ENCODE measurements at regions not wholly inside any gene's neighbourhood (a gene's known extent, or its start where the extent isn't known, plus 50 kb on each side); places are given as distances from the start of the nearest gene placed in this dataset.
A peak's percentile ranks its signal among the peaks of the same experiment; 100 is the strongest.

DNA sequence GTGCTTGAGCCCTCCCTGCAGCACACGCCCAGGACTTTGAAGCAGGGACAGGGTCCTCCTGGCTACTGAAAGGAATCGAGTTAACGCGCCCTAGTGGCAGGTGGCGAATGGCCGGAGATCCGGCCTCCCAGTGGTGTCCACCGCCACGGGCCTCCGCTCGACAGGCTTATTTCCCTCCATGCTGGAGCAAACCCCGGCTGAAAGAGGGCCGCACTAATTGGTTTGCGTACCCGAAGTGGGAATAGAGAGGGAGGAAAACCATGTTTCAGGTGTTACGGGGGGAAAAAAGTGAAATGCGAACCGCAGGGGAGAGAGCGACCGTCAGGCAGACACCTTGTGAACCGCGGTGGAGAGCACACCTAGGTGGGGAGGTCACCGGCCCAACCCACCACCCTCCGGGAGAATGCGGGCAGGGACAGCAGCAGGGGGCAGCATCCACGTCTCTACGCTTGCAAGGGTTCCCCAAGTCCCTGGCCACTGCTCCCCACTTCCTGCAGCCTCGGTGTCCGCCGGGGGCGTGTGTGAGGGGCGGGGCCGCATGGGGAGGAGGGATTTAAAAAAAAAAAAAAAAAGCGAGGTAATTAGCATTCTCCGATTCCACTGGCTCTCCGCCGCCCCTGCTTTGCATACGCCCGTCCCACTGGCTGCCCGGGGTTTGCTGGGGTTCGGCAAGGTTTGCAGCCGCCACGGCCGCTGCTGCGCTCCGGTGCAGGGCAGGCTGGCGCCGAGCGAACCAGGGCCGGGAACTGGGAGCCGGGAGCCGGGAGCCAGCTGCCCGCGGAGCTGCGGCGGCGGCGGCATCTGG lies 224.6 kb upstream of the CRY1 start (continued):
- TF ChIP-seq, protein P1, sequence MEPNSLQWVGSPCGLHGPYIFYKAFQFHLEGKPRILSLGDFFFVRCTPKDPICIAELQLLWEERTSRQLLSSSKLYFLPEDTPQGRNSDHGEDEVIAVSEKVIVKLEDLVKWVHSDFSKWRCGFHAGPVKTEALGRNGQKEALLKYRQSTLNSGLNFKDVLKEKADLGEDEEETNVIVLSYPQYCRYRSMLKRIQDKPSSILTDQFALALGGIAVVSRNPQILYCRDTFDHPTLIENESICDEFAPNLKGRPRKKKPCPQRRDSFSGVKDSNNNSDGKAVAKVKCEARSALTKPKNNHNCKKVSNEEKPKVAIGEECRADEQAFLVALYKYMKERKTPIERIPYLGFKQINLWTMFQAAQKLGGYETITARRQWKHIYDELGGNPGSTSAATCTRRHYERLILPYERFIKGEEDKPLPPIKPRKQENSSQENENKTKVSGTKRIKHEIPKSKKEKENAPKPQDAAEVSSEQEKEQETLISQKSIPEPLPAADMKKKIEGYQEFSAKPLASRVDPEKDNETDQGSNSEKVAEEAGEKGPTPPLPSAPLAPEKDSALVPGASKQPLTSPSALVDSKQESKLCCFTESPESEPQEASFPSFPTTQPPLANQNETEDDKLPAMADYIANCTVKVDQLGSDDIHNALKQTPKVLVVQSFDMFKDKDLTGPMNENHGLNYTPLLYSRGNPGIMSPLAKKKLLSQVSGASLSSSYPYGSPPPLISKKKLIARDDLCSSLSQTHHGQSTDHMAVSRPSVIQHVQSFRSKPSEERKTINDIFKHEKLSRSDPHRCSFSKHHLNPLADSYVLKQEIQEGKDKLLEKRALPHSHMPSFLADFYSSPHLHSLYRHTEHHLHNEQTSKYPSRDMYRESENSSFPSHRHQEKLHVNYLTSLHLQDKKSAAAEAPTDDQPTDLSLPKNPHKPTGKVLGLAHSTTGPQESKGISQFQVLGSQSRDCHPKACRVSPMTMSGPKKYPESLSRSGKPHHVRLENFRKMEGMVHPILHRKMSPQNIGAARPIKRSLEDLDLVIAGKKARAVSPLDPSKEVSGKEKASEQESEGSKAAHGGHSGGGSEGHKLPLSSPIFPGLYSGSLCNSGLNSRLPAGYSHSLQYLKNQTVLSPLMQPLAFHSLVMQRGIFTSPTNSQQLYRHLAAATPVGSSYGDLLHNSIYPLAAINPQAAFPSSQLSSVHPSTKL (CRISPR knock-in tag; IDR thresholded peaks at IDR 0.05) = 0 out of 2 replicates have a peak, but pooled peaks have one; percentile 9
- TF ChIP-seq ZNF543 (CRISPR knock-in tag; IDR thresholded peaks at IDR 0.05) (no peak), SRF (IDR thresholded peaks at IDR 0.05; ENCODE audit: low read depth, low read length) (no peak), MYC (CRISPR knock-in tag; IDR thresholded peaks at IDR 0.05; ENCODE audit: borderline replicate concordance) (no peak), FOXK1 (CRISPR knock-in tag; IDR thresholded peaks at IDR 0.05; ENCODE audit: borderline replicate concordance, low read depth) (no peak), MBNL3 (CRISPR knock-in tag; conservative IDR thresholded peaks at IDR 0.05) (no peak), ISX (CRISPR knock-in tag; conservative IDR thresholded peaks at IDR 0.05) (no peak), ZNF547 (CRISPR knock-in tag; IDR thresholded peaks at IDR 0.05) (0 out of 2 replicates have a peak, but pooled peaks have one; percentile 26), MAZ (IDR thresholded peaks at IDR 0.05; ENCODE audit: borderline replicate concordance, low read depth, low read length) (0 out of 2 replicates have a peak, but pooled peaks have one; percentile 36), MAZ (CRISPR knock-in tag; IDR thresholded peaks at IDR 0.05; ENCODE audit: low read depth) (peak; percentile 44; the same call in 1 of the 2 replicates), ZNF205 (CRISPR knock-in tag; IDR thresholded peaks at IDR 0.05) (no peak), HNRNPUL1 (IDR thresholded peaks at IDR 0.05; ENCODE audit: low read depth, low read length) (no peak), JARID2 (CRISPR knock-in tag; IDR thresholded peaks at IDR 0.05; ENCODE audit: insufficient replicate concordance) (no peak)
- TF ChIP-seq, protein P2, sequence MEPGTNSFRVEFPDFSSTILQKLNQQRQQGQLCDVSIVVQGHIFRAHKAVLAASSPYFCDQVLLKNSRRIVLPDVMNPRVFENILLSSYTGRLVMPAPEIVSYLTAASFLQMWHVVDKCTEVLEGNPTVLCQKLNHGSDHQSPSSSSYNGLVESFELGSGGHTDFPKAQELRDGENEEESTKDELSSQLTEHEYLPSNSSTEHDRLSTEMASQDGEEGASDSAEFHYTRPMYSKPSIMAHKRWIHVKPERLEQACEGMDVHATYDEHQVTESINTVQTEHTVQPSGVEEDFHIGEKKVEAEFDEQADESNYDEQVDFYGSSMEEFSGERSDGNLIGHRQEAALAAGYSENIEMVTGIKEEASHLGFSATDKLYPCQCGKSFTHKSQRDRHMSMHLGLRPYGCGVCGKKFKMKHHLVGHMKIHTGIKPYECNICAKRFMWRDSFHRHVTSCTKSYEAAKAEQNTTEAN (CRISPR knock-in tag; conservative IDR thresholded peaks at IDR 0.05) = no peak; the same call in 1 of the 2 replicates
- TF ChIP-seq, protein P3, sequence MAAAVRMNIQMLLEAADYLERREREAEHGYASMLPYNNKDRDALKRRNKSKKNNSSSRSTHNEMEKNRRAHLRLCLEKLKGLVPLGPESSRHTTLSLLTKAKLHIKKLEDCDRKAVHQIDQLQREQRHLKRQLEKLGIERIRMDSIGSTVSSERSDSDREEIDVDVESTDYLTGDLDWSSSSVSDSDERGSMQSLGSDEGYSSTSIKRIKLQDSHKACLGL (CRISPR knock-in tag; IDR thresholded peaks at IDR 0.05) = no peak
- TF ChIP-seq, protein P4, sequence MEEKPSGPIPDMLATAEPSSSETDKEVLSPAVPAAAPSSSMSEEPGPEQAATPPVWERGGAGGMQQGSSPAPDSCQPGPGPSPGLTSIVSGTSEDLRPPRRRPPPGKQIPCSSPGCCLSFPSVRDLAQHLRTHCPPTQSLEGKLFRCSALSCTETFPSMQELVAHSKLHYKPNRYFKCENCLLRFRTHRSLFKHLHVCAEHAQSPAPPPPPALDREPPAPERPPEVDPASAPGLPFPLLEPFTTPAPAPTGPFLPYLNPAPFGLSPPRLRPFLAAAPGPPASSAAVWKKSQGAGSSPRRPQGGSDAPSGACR (CRISPR knock-in tag; IDR thresholded peaks at IDR 0.05) = 0 out of 2 replicates have a peak, but pooled peaks have one; percentile 33
- TF ChIP-seq, protein P5, sequence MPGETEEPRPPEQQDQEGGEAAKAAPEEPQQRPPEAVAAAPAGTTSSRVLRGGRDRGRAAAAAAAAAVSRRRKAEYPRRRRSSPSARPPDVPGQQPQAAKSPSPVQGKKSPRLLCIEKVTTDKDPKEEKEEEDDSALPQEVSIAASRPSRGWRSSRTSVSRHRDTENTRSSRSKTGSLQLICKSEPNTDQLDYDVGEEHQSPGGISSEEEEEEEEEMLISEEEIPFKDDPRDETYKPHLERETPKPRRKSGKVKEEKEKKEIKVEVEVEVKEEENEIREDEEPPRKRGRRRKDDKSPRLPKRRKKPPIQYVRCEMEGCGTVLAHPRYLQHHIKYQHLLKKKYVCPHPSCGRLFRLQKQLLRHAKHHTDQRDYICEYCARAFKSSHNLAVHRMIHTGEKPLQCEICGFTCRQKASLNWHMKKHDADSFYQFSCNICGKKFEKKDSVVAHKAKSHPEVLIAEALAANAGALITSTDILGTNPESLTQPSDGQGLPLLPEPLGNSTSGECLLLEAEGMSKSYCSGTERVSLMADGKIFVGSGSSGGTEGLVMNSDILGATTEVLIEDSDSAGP (CRISPR knock-in tag; IDR thresholded peaks at IDR 0.05; ENCODE audit: borderline replicate concordance) = peak; percentile 52; the same call in 1 of the 2 replicates
- TF ChIP-seq, protein P6, sequence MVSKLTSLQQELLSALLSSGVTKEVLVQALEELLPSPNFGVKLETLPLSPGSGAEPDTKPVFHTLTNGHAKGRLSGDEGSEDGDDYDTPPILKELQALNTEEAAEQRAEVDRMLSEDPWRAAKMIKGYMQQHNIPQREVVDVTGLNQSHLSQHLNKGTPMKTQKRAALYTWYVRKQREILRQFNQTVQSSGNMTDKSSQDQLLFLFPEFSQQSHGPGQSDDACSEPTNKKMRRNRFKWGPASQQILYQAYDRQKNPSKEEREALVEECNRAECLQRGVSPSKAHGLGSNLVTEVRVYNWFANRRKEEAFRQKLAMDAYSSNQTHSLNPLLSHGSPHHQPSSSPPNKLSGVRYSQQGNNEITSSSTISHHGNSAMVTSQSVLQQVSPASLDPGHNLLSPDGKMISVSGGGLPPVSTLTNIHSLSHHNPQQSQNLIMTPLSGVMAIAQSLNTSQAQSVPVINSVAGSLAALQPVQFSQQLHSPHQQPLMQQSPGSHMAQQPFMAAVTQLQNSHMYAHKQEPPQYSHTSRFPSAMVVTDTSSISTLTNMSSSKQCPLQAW (CRISPR knock-in tag; IDR thresholded peaks at IDR 0.05) = 0 out of 2 replicates have a peak, but pooled peaks have one; percentile 46
